ENCODE measurements at regions not wholly inside any gene's neighbourhood (a gene's known extent, or its start where the extent isn't known, plus 50 kb on each side); places are given as distances from the start of the nearest gene placed in this dataset.
"Not testable (repeated sequence)": the region's sequence is repeated elsewhere in the genome, so short reads cannot be mapped to it uniquely, and the experiment has no call there.

DNA sequence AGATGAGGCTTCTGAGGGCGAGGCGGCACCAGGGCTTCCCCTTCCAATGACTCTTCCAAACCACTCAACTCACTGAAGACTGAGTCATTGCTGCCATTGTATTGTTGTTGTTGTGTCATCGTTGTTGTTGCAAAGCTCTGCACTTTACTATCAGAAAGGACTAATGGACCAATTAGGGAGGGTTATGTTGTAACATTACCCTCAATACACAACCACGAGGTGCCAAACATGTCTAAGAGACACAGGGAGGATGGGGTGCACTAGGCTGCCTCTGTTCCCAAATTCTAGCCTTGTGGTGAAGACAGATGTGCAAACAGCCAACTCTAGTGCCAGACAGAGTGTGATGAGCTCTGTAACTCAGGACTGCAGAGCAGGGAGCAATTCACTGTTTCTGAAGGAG is 1075.2 kb downstream of the UQCRFS1 start:
- Mint-ChIP-seq H3K36me3 (ENCODE audit: low read depth) (no peaks in the 10 kb centered on the region), H3K4me3 (ENCODE audit: low read depth) (no peak overlapping the region), H3K4me1 (ENCODE audit: low read depth) (no peaks in the 10 kb centered on the region), H3K27me3 (ENCODE audit: low read depth) (no peaks in the 10 kb centered on the region), H3K27ac (no peak overlapping the region), H3K9me3 (peaks cover 33% of the 10 kb centered on the region)
- no peak for DNase-seq (ENCODE audit: low spot score)
- intact Hi-C loops (cut with micrococcal nuclease): no loop called here

DNA sequence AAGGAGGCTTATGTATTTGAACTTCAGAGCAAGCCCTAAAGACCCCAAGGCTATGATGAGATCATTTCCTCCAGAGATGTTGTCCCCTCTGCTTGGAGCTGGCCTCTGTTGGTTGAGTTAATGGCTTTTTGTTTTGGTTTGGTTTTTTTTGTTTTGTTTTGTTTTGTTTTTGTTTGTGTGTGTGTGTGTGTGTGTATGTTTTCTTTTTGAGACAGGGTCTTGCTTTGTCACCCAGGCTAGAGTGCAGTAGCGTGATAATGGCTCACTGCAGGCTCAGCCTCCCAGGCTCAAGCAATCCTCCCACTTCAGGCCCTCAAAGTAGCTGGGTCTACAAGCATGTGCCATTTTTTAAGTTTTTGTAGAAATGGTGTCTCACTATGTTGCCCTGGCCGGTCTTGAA is 1076.2 kb downstream of the UQCRFS1 start:
- Mint-ChIP-seq H3K4me3 (ENCODE audit: low read depth) (no peak overlapping the region), H3K36me3 (ENCODE audit: low read depth) (no peaks in the 10 kb centered on the region), H3K27me3 (ENCODE audit: low read depth) (no peaks in the 10 kb centered on the region), H3K4me1 (ENCODE audit: low read depth) (no peaks in the 10 kb centered on the region), H3K9me3 (peaks cover 36% of the 10 kb centered on the region), H3K27ac (no peak overlapping the region)
- intact Hi-C loops (cut with micrococcal nuclease): no loop called here
- no peak for DNase-seq (ENCODE audit: low spot score)

DNA sequence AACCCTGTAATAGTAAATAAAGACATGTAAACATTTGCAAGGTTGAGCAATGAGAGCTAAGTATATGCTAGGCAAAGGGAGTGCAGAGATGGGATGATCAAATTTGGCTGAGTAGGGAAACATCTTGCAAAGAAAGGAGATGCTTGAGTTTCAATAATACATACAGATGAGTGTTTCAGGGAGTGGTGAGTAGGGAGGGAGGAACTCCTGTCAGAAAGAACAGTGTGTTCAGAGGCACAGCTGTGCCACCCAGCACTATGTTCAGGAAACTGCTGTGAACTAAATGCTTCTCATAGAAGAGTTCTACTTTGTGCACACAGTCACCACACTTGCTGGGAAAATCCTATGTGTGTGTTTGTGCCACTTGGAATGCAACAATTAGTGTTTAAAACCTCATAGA is 1077.1 kb downstream of the UQCRFS1 start:
- no peaks in the 10 kb centered on the region for H3K36me3 Mint-ChIP-seq (ENCODE audit: low read depth)

DNA sequence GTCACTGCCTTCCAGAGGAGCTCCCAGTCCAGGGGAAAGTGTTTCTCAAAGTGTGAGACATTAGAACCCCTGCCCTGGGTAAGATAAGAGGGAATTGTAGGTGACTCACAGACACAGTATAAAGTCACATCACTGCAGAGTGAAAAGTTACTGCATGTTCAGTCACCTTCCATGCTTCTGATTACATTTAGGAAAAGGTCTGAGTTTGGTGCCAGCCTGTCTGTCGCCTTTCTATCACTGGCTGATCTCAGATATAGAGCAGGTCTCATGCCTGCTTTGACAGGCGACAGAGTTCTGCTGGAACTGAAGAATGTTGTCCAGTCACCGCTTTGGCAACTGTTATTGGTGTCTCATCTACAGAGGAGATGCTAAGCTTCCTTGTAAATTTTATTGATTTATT is 1078.6 kb downstream of the UQCRFS1 start:
- no peak for DNase-seq (ENCODE audit: low spot score)
- intact Hi-C loops (cut with micrococcal nuclease): no loop called here
- Mint-ChIP-seq H3K4me3 (ENCODE audit: low read depth) (no peak overlapping the region), H3K27ac (no peak overlapping the region), H3K27me3 (ENCODE audit: low read depth) (no peaks in the 10 kb centered on the region), H3K4me1 (ENCODE audit: low read depth) (no peaks in the 10 kb centered on the region), H3K36me3 (ENCODE audit: low read depth) (no peaks in the 10 kb centered on the region), H3K9me3 (peaks cover 23% of the 10 kb centered on the region)

More for the DNA sequence above, 1077.1 kb downstream of the UQCRFS1 start:
- no peak for DNase-seq (ENCODE audit: low spot score)
- no peaks in the 10 kb centered on the region for H3K4me1 Mint-ChIP-seq (ENCODE audit: low read depth)
- no peaks in the 10 kb centered on the region for H3K27me3 Mint-ChIP-seq (ENCODE audit: low read depth)
- H3K27ac Mint-ChIP-seq: no peak overlapping the region
- intact Hi-C loops (cut with micrococcal nuclease): no loop called here
- H3K4me3 Mint-ChIP-seq (ENCODE audit: low read depth): no peak overlapping the region
- peaks cover 33% of the 10 kb centered on the region for H3K9me3 Mint-ChIP-seq

DNA sequence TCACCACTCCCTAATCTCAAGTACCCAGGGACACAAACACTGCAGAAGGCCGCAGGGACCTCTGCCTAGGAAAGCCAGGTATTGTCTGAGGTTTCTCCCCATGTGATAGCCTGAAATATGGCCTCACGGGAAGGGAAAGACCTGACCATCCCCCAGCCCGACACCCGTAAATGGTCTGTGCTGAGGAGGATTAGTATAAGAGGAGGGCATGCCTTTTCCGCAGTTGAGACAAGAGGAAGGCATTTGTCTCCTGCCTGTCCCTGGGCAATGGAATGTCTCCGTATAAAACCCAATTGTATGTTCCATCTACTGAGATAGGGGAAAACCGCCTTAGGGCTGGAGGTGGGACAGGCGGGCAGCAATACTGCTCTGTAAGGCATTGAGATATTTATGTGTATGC is 1082.1 kb downstream of the UQCRFS1 start:
- peaks cover 12% of the 10 kb centered on the region for H3K9me3 Mint-ChIP-seq
- DNase-seq (ENCODE audit: low spot score); H3K27me3 Mint-ChIP-seq (ENCODE audit: low read depth); H3K4me3 Mint-ChIP-seq (ENCODE audit: low read depth); H3K4me1 Mint-ChIP-seq (ENCODE audit: low read depth); H3K27ac Mint-ChIP-seq; H3K36me3 Mint-ChIP-seq (ENCODE audit: low read depth); intact Hi-C loops (cut with micrococcal nuclease): not testable (repeated sequence)

DNA sequence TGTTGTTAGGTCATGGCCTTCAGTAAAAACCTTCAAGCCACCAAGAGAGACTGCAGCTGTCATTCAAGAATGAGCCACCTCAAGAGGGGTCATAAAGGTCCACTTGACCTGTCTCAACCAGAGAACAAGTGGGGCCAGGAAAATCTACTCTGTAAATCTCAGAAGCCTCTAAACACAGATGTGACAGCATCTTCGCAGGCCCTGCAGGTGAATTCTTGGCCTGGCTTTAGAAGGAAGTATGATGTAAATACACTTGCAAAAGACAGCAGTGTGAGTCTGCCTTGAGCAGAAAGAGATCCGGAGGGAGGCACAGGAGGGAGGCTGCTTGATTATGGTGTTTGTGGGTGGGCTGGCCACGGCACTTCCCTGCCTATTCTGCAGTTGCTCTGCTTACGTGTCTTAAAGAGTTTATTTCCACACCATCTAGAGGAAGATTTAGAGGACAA is 1082.9 kb downstream of the UQCRFS1 start:
- Mint-ChIP-seq H3K36me3 (ENCODE audit: low read depth) (no peaks in the 10 kb centered on the region), H3K27me3 (ENCODE audit: low read depth) (no peaks in the 10 kb centered on the region), H3K9me3 (peaks cover 5% of the 10 kb centered on the region), H3K4me1 (ENCODE audit: low read depth) (no peaks in the 10 kb centered on the region), H3K4me3 (ENCODE audit: low read depth) (no peak overlapping the region), H3K27ac (no peak overlapping the region)
- intact Hi-C loops (cut with micrococcal nuclease): no loop called here
- DNase-seq (ENCODE audit: low spot score): no peak

DNA sequence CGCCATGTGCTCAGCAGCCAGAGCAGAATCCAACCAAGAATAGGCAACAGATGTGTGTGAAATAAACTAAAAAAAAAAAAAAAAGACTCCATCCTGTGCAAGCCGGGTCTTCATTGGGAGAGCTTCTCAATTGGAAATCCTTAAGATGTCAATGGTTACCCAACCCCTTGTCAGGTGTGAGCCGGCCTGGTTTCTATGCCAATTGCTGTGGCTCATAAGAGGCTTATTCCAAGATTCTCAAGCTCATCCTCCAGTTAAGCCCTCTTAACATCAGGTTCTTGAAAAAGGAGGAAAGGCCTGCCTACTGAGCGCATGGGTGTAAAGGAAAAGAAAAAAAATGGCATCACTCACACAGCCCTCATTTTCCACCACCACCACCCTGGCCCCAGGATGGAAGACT is 1084.6 kb downstream of the UQCRFS1 start:
- no peak for DNase-seq (ENCODE audit: low spot score)
- Mint-ChIP-seq H3K4me3 (ENCODE audit: low read depth) (no peak overlapping the region), H3K9me3 (peaks cover 5% of the 10 kb centered on the region), H3K27ac (no peak overlapping the region), H3K27me3 (ENCODE audit: low read depth) (no peaks in the 10 kb centered on the region), H3K4me1 (ENCODE audit: low read depth) (no peaks in the 10 kb centered on the region), H3K36me3 (ENCODE audit: low read depth) (no peaks in the 10 kb centered on the region)
- intact Hi-C loops (cut with micrococcal nuclease): no loop called here

DNA sequence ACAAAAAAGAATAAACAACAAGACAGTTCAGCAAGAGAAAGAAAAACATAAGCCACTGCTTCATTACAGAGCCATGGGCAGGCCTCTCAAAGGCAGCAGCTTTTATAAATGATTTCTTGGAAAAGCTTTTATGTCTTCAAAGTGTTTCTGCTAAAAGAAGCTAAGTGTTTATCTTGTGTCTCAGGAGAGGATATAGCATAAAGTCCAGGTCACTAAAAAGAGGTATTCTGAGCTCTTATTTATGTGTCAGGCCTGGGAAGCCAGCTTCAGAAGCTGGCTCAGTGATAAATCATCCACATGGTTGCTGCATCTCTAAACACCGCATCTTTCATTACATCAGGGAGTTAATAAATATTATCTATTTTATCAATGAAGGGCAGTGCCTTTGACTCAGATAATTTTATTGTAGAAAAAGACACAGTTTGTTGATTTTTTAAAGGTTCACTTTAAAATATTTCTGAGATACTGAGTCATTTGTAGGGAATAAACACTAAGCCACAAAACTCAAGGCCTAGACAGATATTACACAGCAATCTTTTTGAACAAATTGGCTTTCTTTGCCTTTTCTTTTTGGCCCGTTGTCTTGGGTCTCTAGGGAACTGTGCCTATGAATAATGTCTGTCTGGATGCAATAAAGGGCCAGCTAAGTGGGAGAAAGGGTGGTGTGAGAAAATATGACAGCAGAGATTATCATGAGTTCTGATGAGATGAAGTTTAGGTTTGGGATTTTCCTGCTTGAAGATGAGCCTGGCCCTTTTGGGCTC is 1086.6 kb downstream of the UQCRFS1 start:
- H3K4me3 Mint-ChIP-seq (ENCODE audit: low read depth): no peak overlapping the region
- no peak overlapping the region for H3K27ac Mint-ChIP-seq
- H3K27me3 Mint-ChIP-seq (ENCODE audit: low read depth): no peaks in the 10 kb centered on the region
- no peaks in the 10 kb centered on the region for H3K36me3 Mint-ChIP-seq (ENCODE audit: low read depth)
- peaks cover 4% of the 10 kb centered on the region for H3K9me3 Mint-ChIP-seq
- no peak for DNase-seq (ENCODE audit: low spot score)
- intact Hi-C loops (cut with micrococcal nuclease): no loop called here
- no peaks in the 10 kb centered on the region for H3K4me1 Mint-ChIP-seq (ENCODE audit: low read depth)

DNA sequence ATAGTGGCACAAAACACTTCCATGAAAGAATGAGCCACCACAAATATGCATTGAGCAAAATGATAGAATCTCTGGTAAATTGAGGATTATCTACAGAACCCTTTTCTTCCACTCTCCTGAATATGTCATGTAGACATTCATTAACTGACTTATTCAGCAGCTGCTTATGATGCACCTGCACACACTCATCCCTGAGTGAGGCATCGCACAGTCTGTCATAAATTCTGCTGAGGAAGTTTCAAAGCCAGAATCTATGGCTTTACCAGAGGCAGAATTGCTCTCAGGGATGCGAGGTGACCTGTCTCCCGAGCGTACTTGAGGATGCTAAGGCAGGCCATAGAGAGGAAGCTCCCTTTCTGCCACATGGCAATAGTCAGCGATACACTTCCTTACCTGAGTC is 1090.2 kb downstream of the UQCRFS1 start:
- DNase-seq (ENCODE audit: low spot score): no peak
- H3K4me3 Mint-ChIP-seq (ENCODE audit: low read depth): no peak overlapping the region
- no peaks in the 10 kb centered on the region for H3K4me1 Mint-ChIP-seq (ENCODE audit: low read depth)

DNA sequence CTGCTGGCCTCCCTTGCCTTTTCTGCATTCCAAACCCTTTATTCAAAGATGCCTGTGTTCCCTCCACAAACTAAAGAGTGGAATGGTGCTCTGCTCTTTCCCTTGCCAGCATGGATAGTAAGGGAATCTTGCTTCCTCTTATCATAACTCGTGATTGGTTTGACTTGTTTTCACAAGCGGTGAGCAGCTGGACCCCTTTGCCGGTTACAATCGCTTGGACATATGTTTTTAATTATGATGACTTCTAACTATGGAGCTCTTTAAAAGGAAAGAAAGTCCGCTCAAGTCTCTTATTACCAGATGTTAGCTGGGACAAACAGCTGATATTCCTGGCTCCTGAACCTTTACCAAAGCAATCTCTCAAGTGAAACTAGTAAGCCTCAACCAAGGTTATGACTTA is 1094.7 kb downstream of the UQCRFS1 start:
- intact Hi-C loops (cut with micrococcal nuclease): no loop called here
- Mint-ChIP-seq H3K27me3 (ENCODE audit: low read depth) (no peaks in the 10 kb centered on the region), H3K4me1 (ENCODE audit: low read depth) (no peaks in the 10 kb centered on the region), H3K27ac (no peak overlapping the region), H3K9me3 (peaks cover 31% of the 10 kb centered on the region), H3K36me3 (ENCODE audit: low read depth) (no peaks in the 10 kb centered on the region), H3K4me3 (ENCODE audit: low read depth) (no peak overlapping the region)
- DNase-seq (ENCODE audit: low spot score): no peak

More for the DNA sequence above, 1090.2 kb downstream of the UQCRFS1 start:
- Mint-ChIP-seq H3K27me3 (ENCODE audit: low read depth) (no peaks in the 10 kb centered on the region), H3K36me3 (ENCODE audit: low read depth) (no peaks in the 10 kb centered on the region), H3K9me3 (peaks cover 4% of the 10 kb centered on the region), H3K27ac (no peak overlapping the region)
- intact Hi-C loops (cut with micrococcal nuclease): no loop called here

DNA sequence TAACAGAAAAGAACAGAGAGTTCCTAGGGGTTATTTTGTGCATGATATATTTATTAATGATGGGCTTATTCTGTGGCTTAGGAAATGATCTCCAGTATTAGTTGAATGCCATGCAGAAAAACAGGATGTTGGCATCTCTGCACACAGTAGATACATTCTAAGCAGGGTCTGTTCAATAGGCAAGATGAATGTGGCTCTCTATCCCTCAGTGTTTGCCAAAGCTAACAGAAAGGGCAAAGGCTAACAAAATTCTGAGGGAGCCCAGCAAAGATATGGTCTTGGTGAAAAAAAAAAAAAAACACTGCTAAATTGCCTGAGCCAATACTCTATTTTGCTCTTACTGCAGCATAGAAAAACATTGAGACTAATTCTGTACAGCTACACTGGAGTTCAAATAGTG is 1095.8 kb downstream of the UQCRFS1 start:
- Mint-ChIP-seq H3K27me3 (ENCODE audit: low read depth) (no peaks in the 10 kb centered on the region), H3K4me3 (ENCODE audit: low read depth) (no peak overlapping the region), H3K36me3 (ENCODE audit: low read depth) (no peaks in the 10 kb centered on the region), H3K9me3 (peaks cover 31% of the 10 kb centered on the region), H3K27ac (no peak overlapping the region), H3K4me1 (ENCODE audit: low read depth) (no peaks in the 10 kb centered on the region)
- intact Hi-C loops (cut with micrococcal nuclease): no loop called here
- no peak for DNase-seq (ENCODE audit: low spot score)

DNA sequence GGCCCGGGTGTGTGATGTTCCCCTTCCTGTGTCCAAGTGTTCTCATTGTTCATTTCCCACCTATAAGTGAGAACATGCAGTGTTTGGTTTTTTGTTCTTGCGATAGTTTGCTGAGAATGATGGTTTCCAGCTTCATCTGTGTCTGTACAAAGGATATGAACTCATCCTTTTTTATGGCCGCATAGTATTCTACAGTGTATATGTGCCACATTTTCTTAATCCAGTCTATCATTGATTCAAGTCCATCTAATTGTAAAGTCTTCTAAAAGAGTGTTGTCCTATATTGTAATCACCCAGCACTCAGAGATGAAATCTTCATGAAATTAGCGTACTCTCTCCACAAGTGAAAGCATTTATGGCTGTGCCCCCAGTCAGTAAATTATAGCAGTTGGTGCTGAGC is 1096.6 kb downstream of the UQCRFS1 start:
- H3K4me1 Mint-ChIP-seq (ENCODE audit: low read depth); H3K27me3 Mint-ChIP-seq (ENCODE audit: low read depth); intact Hi-C loops (cut with micrococcal nuclease); DNase-seq (ENCODE audit: low spot score); H3K27ac Mint-ChIP-seq; H3K4me3 Mint-ChIP-seq (ENCODE audit: low read depth); H3K36me3 Mint-ChIP-seq (ENCODE audit: low read depth): not testable (repeated sequence)
- H3K9me3 Mint-ChIP-seq: peaks cover 33% of the 10 kb centered on the region

DNA sequence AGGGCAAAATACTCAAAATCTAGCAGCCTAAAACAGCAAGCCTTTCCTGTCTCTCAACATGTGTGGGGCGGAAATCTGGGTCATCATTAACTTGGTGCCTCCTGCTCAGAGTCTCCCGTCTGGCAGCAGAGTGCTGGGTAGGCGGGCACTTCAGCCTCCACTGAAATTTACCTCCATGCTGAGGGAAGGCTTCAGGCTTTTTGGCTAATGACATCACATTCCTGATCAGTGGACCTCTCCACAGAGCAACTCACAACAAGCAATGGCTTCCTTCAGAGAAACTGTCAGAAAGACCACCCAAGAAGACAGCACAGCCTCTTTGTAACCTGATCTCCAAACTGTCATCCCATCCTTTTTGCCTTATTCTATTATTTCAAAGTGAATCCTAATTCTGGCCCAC is 1109.0 kb downstream of the UQCRFS1 start:
- H3K36me3 Mint-ChIP-seq (ENCODE audit: low read depth): no peaks in the 10 kb centered on the region
- H3K27ac Mint-ChIP-seq: no peak overlapping the region
- intact Hi-C loops (cut with micrococcal nuclease): no loop called here
- H3K27me3 Mint-ChIP-seq (ENCODE audit: low read depth): no peaks in the 10 kb centered on the region
- H3K9me3 Mint-ChIP-seq: peaks cover 45% of the 10 kb centered on the region
- no peak for DNase-seq (ENCODE audit: low spot score)
- no peak overlapping the region for H3K4me3 Mint-ChIP-seq (ENCODE audit: low read depth)
- no peaks in the 10 kb centered on the region for H3K4me1 Mint-ChIP-seq (ENCODE audit: low read depth)
